ENCODE measurements at regions not wholly inside any gene's neighbourhood (a gene's known extent, or its start where the extent isn't known, plus 50 kb on each side); places are given as distances from the start of the nearest gene placed in this dataset.

DNA sequence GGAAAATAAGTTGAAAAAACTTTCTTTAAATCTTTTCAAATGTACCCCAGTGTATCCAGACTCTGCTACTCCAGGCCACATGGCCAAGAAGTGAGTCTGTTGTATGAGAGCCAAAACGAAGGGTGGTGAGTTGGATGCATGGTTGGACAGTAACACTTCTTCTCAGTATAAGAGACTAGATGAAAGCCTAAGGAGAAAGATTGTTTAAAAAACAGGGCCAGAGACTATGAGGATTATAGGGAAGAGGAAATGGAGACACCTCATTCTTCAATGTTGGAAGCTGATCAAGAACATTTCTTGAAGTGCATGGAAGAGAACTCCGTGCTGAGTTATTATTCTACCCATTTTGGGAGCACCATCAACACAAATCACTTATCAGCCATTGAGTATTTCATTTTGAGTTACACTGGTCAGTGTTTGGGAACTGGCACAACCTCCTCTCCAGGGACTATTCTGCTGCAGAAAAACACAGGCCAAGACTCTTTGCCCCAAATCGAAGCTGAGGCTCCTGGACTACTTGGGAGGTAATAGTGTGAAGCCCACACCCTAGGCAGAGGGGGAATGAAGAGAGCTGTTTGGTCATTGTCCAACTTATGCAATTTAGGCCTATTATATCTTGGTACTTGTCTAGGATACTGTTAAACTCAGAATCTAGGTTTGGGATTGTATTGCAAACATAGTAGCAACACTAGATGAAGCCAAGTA is 123.0 kb upstream of the SEC61G start:
- TF ChIP-seq, protein P1, sequence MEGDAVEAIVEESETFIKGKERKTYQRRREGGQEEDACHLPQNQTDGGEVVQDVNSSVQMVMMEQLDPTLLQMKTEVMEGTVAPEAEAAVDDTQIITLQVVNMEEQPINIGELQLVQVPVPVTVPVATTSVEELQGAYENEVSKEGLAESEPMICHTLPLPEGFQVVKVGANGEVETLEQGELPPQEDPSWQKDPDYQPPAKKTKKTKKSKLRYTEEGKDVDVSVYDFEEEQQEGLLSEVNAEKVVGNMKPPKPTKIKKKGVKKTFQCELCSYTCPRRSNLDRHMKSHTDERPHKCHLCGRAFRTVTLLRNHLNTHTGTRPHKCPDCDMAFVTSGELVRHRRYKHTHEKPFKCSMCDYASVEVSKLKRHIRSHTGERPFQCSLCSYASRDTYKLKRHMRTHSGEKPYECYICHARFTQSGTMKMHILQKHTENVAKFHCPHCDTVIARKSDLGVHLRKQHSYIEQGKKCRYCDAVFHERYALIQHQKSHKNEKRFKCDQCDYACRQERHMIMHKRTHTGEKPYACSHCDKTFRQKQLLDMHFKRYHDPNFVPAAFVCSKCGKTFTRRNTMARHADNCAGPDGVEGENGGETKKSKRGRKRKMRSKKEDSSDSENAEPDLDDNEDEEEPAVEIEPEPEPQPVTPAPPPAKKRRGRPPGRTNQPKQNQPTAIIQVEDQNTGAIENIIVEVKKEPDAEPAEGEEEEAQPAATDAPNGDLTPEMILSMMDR (IDR thresholded peaks at IDR 0.05), result no peak
- TF ChIP-seq POLR2AphosphoS5 (IDR thresholded peaks at IDR 0.05; ENCODE audit: low read depth, low read length), result no peak

Measured in Panc1 (cell line).